NCI-H526 (cell line): ENCODE measurements at regions not wholly inside any gene's neighbourhood (a gene's known extent, or its start where the extent isn't known, plus 50 kb on each side); places are given as distances from the start of the nearest gene placed in this dataset.

ENCODE experiments used
- DNase-seq, 2 experiments: peaks; one replicate each; lab custom pipeline; 2025; lab: John Stamatoyannopoulos, UW

- DNase-seq, result no peak
Measured at GRCh38 chr1:60173729-60174505, 100.3 kb upstream of the C1orf87 start.

GRCh38 chr1:60173006-60173405 is 99.4 kb upstream of the C1orf87 start:
- DNase-seq, result no peak

- DNase-seq, result no peak
Measured at GRCh38 chr1:60171801-60172200, 98.2 kb upstream of the C1orf87 start.

GRCh38 chr1:60170709-60171108 is 97.1 kb upstream of the C1orf87 start:
- DNase-seq, result peak in 1 of 2 experiments; percentile 1

GRCh38 chr1:60169206-60169605 is 95.6 kb upstream of the C1orf87 start:
- DNase-seq, result no peak

GRCh38 chr1:60162936-60163335 is 89.4 kb upstream of the C1orf87 start:
- DNase-seq, result no peak

- DNase-seq, result no peak
Measured at GRCh38 chr1:60160141-60160540, 86.6 kb upstream of the C1orf87 start.

GRCh38 chr1:60156371-60156770 is 82.8 kb upstream of the C1orf87 start:
- DNase-seq, result no peak

- DNase-seq, result no peak
Measured at GRCh38 chr1:60153961-60154360, 80.4 kb upstream of the C1orf87 start.

- no peak for DNase-seq
Measured at GRCh38 chr1:60152891-60153290, 79.3 kb upstream of the C1orf87 start.

GRCh38 chr1:60151311-60151710 is 77.7 kb upstream of the C1orf87 start:
- no peak for DNase-seq

GRCh38 chr1:60149251-60149650 is 75.7 kb upstream of the C1orf87 start:
- DNase-seq, result no peak

GRCh38 chr1:60146884-60147283 is 73.3 kb upstream of the C1orf87 start:
- DNase-seq, result no peak

GRCh38 chr1:60145771-60146170 is 72.2 kb upstream of the C1orf87 start:
- DNase-seq, result no peak

GRCh38 chr1:60141743-60142142 is 68.2 kb upstream of the C1orf87 start:
- DNase-seq, result no peak

- no peak for DNase-seq
Measured at GRCh38 chr1:60141276-60141675, 67.7 kb upstream of the C1orf87 start.

- DNase-seq, result no peak
Measured at GRCh38 chr1:60137406-60137805, 63.8 kb upstream of the C1orf87 start.

- no peak for DNase-seq
Measured at GRCh38 chr1:60136395-60136794, 62.8 kb upstream of the C1orf87 start.

GRCh38 chr1:60134716-60135115 is 61.1 kb upstream of the C1orf87 start:
- no peak for DNase-seq

GRCh38 chr1:60133848-60134247 is 60.3 kb upstream of the C1orf87 start:
- DNase-seq, result no peak

GRCh38 chr1:60133000-60133673 is 59.6 kb upstream of the C1orf87 start:
- DNase-seq, result no peak

- DNase-seq, result no peak
Measured at GRCh38 chr1:60132108-60132507, 58.5 kb upstream of the C1orf87 start.

GRCh38 chr1:60130703-60131102 is 57.1 kb upstream of the C1orf87 start:
- DNase-seq, result no peak

- DNase-seq, result no peak
Measured at GRCh38 chr1:60129911-60130310, 56.3 kb upstream of the C1orf87 start.
